22Rv1 (cell line): ENCODE measurements at regions not wholly inside any gene's neighbourhood (a gene's known extent, or its start where the extent isn't known, plus 50 kb on each side); places are given as distances from the start of the nearest gene placed in this dataset.

Source experiments
- H3K27ac ChIP-seq: fragments of 450-650 bp; 2 replicates; pipeline ENCODE4 v1.5.1; 2017
- CTCF ChIP-seq: fragments of 450-650 bp; IDR thresholded peaks from 2 replicates; pipeline ENCODE4 v1.5.1; 2017; ENCODE audit warnings: mild to moderate bottlenecking
- ZFX ChIP-seq: fragments of 450-650 bp; IDR thresholded peaks from 2 replicates; pipeline ENCODE4 v1.6.1; 2017; ENCODE audit warnings: antibody characterized with exemption, borderline replicate concordance

GRCh38 chr13:107736170-107736569 lies 479.2 kb downstream of the LIG4 start:
- no peak for TF ChIP-seq CTCF
- TF ChIP-seq ZFX: no peak

GRCh38 chr13:107734891-107735625 lies 480.3 kb downstream of the LIG4 start:
- TF ChIP-seq CTCF (no peak), ZFX (no peak)
- H3K27ac ChIP-seq: no peak overlapping the region

More at GRCh38 chr13:107736170-107736569, 479.2 kb downstream of the LIG4 start:
- no peak overlapping the region for H3K27ac ChIP-seq

GRCh38 chr13:107733276-107733675 lies 482.1 kb downstream of the LIG4 start:
- H3K27ac ChIP-seq: no peak overlapping the region

GRCh38 chr13:107730813-107731212 lies 484.5 kb downstream of the LIG4 start:
- no peak overlapping the region for H3K27ac ChIP-seq
- TF ChIP-seq CTCF: no peak
- TF ChIP-seq ZFX: no peak

More at GRCh38 chr13:107733276-107733675, 482.1 kb downstream of the LIG4 start:
- TF ChIP-seq ZFX: no peak
- no peak for TF ChIP-seq CTCF

GRCh38 chr13:107721125-107721869 lies 494.0 kb downstream of the LIG4 start:
- TF ChIP-seq ZFX: no peak
- TF ChIP-seq CTCF: no peak
- no peak overlapping the region for H3K27ac ChIP-seq

- no peak for TF ChIP-seq ZFX
- TF ChIP-seq CTCF: no peak
- no peak overlapping the region for H3K27ac ChIP-seq
Observed at GRCh38 chr13:107716741-107717140, 498.6 kb downstream of the LIG4 start.

- no peak overlapping the region for H3K27ac ChIP-seq
- no peak for TF ChIP-seq CTCF
- TF ChIP-seq ZFX: no peak
Observed at GRCh38 chr13:107716241-107716640, 499.1 kb downstream of the LIG4 start.
